Fibroblast of the aortic adventitia (primary cell): ENCODE measurements at regions not wholly inside any gene's neighbourhood (a gene's known extent, or its start where the extent isn't known, plus 50 kb on each side); places are given as distances from the start of the nearest gene placed in this dataset.

Experiments
- DNase-seq: peaks from one replicate; pipeline ENCODE4 v3.0.0-alpha.2; 2010; ENCODE audit warnings: low read depth
- H3K4me3 ChIP-seq: 2 replicates; pipeline ENCODE4 v1.5.1; 2011; ENCODE audit warnings: low read depth, mild to moderate bottlenecking, control low read depth, low read length, moderate library complexity
- TF ChIP-seq, protein P1 (sequence below): IDR thresholded peaks from 2 replicates; pipeline ENCODE4 v1.5.1; 2011; ENCODE audit warnings: mild to moderate bottlenecking, low read length, control low read depth, inconsistent platforms; ENCODE audit not compliant: insufficient read depth

GRCh38 chr10:63798599-63799498, 277.6 kb downstream of the REEP3 start:
- TF ChIP-seq, protein P1, sequence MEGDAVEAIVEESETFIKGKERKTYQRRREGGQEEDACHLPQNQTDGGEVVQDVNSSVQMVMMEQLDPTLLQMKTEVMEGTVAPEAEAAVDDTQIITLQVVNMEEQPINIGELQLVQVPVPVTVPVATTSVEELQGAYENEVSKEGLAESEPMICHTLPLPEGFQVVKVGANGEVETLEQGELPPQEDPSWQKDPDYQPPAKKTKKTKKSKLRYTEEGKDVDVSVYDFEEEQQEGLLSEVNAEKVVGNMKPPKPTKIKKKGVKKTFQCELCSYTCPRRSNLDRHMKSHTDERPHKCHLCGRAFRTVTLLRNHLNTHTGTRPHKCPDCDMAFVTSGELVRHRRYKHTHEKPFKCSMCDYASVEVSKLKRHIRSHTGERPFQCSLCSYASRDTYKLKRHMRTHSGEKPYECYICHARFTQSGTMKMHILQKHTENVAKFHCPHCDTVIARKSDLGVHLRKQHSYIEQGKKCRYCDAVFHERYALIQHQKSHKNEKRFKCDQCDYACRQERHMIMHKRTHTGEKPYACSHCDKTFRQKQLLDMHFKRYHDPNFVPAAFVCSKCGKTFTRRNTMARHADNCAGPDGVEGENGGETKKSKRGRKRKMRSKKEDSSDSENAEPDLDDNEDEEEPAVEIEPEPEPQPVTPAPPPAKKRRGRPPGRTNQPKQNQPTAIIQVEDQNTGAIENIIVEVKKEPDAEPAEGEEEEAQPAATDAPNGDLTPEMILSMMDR, result no peak
- peak; percentile 93 for DNase-seq
- peak overlapping the region; percentile 26 for H3K4me3 ChIP-seq

DNA sequence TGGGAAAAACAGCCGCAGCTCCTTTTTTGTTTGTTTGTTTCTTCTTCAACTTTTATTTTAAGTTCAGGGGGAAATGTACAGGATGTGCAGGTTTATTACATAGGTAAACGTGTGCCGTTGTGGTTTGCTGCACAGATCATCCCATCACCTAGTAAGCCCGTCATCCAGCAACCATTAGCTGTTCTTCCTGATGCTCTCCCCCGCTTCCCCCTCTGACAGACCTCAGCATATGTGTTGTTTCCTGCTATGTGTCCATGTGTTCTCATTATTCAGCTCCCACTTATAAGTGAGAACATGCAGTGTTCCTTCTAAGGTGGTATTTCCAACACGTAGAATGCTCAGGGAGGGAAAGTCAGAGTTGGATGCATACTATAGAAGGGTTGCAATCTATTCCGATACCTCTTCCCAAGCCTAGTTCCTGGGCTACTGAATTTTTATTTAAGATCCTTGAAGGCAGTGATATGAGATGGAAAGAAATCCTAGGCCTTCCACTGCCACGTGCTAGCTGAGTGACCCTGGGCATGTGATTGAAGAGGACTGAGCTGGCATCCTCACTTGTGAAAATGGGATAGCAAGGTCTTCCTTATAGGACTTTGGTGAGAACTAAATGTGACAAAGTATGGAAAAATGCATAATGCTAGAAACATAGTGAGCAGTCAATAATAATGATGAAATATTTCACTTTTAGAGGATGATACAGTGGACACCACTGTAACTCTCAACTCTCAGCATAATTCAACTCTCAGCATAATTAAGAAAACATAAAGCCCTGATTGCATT, 278.5 kb downstream of the REEP3 start:
- DNase-seq, result no peak
- peak overlapping the region; percentile 26 for H3K4me3 ChIP-seq
- TF ChIP-seq, protein P1, result no peak

DNA sequence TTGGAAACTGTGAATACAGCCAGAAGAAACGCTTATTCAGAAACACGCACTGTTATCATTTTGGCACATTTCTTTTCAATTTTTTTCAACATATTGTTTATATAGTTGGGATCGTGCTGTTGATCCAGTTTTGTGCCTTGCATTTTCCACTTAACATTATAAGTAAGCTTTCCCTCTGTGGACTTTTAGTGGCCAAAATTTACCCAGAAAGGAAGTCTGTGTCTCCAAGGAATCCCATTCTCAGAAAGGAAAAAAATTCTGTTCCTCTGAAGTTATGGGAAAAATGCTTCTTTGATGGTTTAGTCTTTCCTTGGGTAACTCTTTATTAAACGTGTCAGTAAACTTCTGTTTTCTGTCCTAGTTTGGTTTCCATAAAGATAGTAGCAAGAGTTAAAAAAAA, 280.0 kb downstream of the REEP3 start:
- H3K4me3 ChIP-seq, result no peak overlapping the region
- peak; percentile 1 for DNase-seq
- TF ChIP-seq, protein P1, result no peak

DNA sequence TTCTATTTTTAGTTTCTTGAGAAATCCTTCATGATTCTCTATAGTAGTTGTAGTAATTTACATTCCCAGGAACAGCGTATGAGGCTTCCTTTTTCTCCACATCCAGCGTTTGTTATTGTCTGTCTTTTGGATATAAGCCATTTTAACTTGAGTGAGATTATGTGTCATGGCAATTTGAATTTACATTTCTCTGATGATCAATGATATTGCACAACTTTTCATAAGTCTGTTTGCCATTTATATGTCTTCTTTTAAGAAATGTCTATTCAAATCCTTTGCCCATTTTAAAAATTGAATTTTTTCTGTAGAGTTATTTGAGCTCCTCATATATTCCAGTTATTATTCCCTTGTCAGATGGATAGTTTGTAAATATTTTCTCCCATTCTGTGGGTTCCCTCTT, 285.1 kb downstream of the REEP3 start:
- no peak overlapping the region for H3K4me3 ChIP-seq
- DNase-seq, result no peak
- TF ChIP-seq, protein P1, result no peak

- no peak overlapping the region for H3K4me3 ChIP-seq
- DNase-seq, result peak; percentile 58
- TF ChIP-seq, protein P1, result no peak
These were observed 291.3 kb downstream of the REEP3 start for GRCh38 chr10:63812501-63812900.

- TF ChIP-seq, protein P1, result peak; percentile 88
- H3K4me3 ChIP-seq, result no peak overlapping the region
- DNase-seq, result peak; percentile 82
These were observed 298.6 kb downstream of the REEP3 start for GRCh38 chr10:63819753-63820329.
